Aorta (tissue), 5 donors: ENCODE measurements at regions not wholly inside any gene's neighbourhood (a gene's known extent, or its start where the extent isn't known, plus 50 kb on each side); places are given as distances from the start of the nearest gene placed in this dataset.
A peak's percentile ranks its signal among the peaks of the same experiment; 100 is the strongest.

ENCODE experiments used
- ATAC-seq: fragments of 200-7000 bp; cut with Tn5 transposase; one replicate; pipeline ENCODE4 v1.9.1; 2022; ENCODE audit warnings: moderate library complexity; ENCODE audit not compliant: low FRiP score
- DNase-seq, 2 donors: peaks; one replicate each; pipeline ENCODE4 v3.0.0-alpha.2; 2020
- H3K27ac ChIP-seq, 2 donors: one replicate each; pipeline ENCODE4 v1.5.1; 2013; ENCODE audit warnings: low read length in 2 of 2, mild to moderate bottlenecking in 2 of 2, moderate library complexity in 2 of 2, control low read depth in 1 of 2, inconsistent platforms in 1 of 2, low read depth in 1 of 2
- H3K27me3 ChIP-seq, 2 donors: one replicate each; pipeline ENCODE4 v1.6.1; 2013; ENCODE audit warnings: control low read depth in 1 of 2, low read length in 1 of 2, mild to moderate bottlenecking in 1 of 2, moderate library complexity in 1 of 2; ENCODE audit not compliant: insufficient read depth in 2 of 2, control insufficient read depth in 1 of 2
- H3K36me3 ChIP-seq, 2 donors: one replicate each; pipeline ENCODE4 v1.6.1; 2013; ENCODE audit warnings: control low read depth in 1 of 2, low read length in 1 of 2, mild to moderate bottlenecking in 1 of 2; ENCODE audit not compliant: insufficient read depth in 2 of 2, control insufficient read depth in 1 of 2
- H3K4me1 ChIP-seq, 2 donors: one replicate each; pipeline ENCODE4 v1.6.1; 2013; ENCODE audit warnings: low read length in 2 of 2, control low read depth in 1 of 2, mild to moderate bottlenecking in 1 of 2, moderate library complexity in 1 of 2; ENCODE audit not compliant: insufficient read depth in 2 of 2, control insufficient read depth in 1 of 2
- H3K4me3 ChIP-seq, 2 donors: one replicate each; pipeline ENCODE4 v1.5.1; 2013; ENCODE audit warnings: low read length in 2 of 2, control low read depth in 1 of 2, mild to moderate bottlenecking in 1 of 2
- H3K9me3 ChIP-seq: one replicate; pipeline ENCODE4 v1.6.1; 2013; ENCODE audit warnings: mild to moderate bottlenecking, low read length; ENCODE audit not compliant: control insufficient read depth
- WGBS, 2 donors: extraction: QIAGEN DNeasy Blood & Tissue Kit; methylation state at CpG; one replicate each; pipeline ENCODE4 v1.1.7; 2013; 5-methylcytosine and 5-hydroxymethylcytosine counted together
- intact Hi-C, 2 donors: fragments of 100-400 bp; cut with DNase I; formaldehyde crosslinking; loops; one replicate each; pipeline versions ENCODE4 v1.14.2 to v1.15.0; 2022
- donor health status: healthy with polysubstance abuse.
- donor health status: Bipolar disorder and iron deficiency.
- donor health status: DM: no; HTN: no; CAD: no.
- donor health status: DM: no; HTN: no; CAD: no.
- donor health status: DM: yes; HTN: yes; CAD: no.

GRCh38 chr5:133905424-133905823 is 63.0 kb downstream of the C5orf15 start:
- no peak overlapping the region for H3K4me3 ChIP-seq
- H3K9me3 ChIP-seq: no peaks in the 10 kb centered on the region
- intact Hi-C loops: no loop called here
- ATAC-seq (no peak), DNase-seq (no peak)
- no peaks in the 10 kb centered on the region for H3K36me3 ChIP-seq
- no peak overlapping the region for H3K27ac ChIP-seq
- H3K4me1 ChIP-seq: no peaks in the 10 kb centered on the region
- 93% methylated on average over 8 of the region's 8 CpGs for WGBS, 2 donors
- no peaks in the 10 kb centered on the region for H3K27me3 ChIP-seq

DNA sequence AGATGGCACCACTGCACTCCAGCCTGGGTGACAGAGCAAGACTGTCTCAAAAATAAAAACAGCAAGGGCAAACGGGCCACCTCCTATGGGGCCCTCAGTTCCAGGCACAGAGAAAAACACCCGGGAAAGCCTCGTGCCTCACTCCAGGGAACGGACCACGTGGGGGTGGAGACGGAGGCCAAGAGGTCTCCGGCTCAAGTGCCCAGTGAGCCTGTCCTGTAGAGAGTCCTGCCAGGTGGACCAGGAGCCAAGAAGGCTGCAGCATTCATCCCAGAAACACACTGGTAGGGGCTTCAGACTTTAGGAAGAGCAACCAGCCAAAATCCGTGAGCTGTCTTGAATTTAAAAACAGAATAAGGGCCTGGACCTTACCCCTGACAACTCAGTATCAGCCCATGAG is 63.8 kb downstream of the C5orf15 start:
- intact Hi-C loops: no loop called here

GRCh38 chr5:133902511-133903118 is 65.8 kb downstream of the C5orf15 start:
- no peak for DNase-seq
- Histone ChIP-seq H3K27me3 (no peaks in the 10 kb centered on the region), H3K4me3 (no peak overlapping the region), H3K9me3 (no peaks in the 10 kb centered on the region), H3K36me3 (no peaks in the 10 kb centered on the region), H3K27ac (no peak overlapping the region), H3K4me1 (no peaks in the 10 kb centered on the region)
- WGBS, 2 donors: 87 to 90% methylated on average over 11 of the region's 11 CpGs
- no peak for ATAC-seq
- intact Hi-C loops: no loop called here

More for the DNA sequence above, 63.8 kb downstream of the C5orf15 start:
- no peaks in the 10 kb centered on the region for H3K27me3 ChIP-seq
- H3K27ac ChIP-seq: no peak overlapping the region
- no peak for DNase-seq
- ATAC-seq: no peak
- H3K4me3 ChIP-seq: no peak overlapping the region
- no peaks in the 10 kb centered on the region for H3K4me1 ChIP-seq
- no peaks in the 10 kb centered on the region for H3K9me3 ChIP-seq
- no peaks in the 10 kb centered on the region for H3K36me3 ChIP-seq
- 82 to 86% methylated on average over 8 of the region's 8 CpGs for WGBS, 2 donors

GRCh38 chr5:133900534-133901270 is 67.7 kb downstream of the C5orf15 start:
- intact Hi-C loops: no loop called here
- WGBS, 2 donors: 89 to 90% methylated on average over 15 of the region's 15 CpGs
- Histone ChIP-seq H3K36me3 (no peaks in the 10 kb centered on the region), H3K27me3 (no peaks in the 10 kb centered on the region), H3K4me1 (no peaks in the 10 kb centered on the region), H3K27ac (no peak overlapping the region), H3K4me3 (no peak overlapping the region), H3K9me3 (no peaks in the 10 kb centered on the region)
- ATAC-seq (no peak), DNase-seq (no peak)

- Histone ChIP-seq H3K4me1 (no peaks in the 10 kb centered on the region), H3K27me3 (no peaks in the 10 kb centered on the region), H3K27ac (no peak overlapping the region), H3K9me3 (no peaks in the 10 kb centered on the region), H3K4me3 (no peak overlapping the region), H3K36me3 (no peaks in the 10 kb centered on the region)
- intact Hi-C loops: no loop called here
- 92 to 96% methylated on average over 4 of the region's 4 CpGs for WGBS, 2 donors
- no peak for DNase-seq
- ATAC-seq: no peak
Measured at GRCh38 chr5:133899506-133899905, 68.9 kb downstream of the C5orf15 start.

- H3K9me3 ChIP-seq: no peaks in the 10 kb centered on the region
- H3K4me3 ChIP-seq: no peak overlapping the region
- no peak overlapping the region for H3K27ac ChIP-seq
- WGBS, 2 donors: 73 to 81% methylated on average over 3 of the region's 3 CpGs
- ATAC-seq (no peak), DNase-seq (no peak)
- intact Hi-C loops: no loop called here
- no peaks in the 10 kb centered on the region for H3K36me3 ChIP-seq
- no peaks in the 10 kb centered on the region for H3K4me1 ChIP-seq
- no peaks in the 10 kb centered on the region for H3K27me3 ChIP-seq
Measured at GRCh38 chr5:133898440-133898839, 70.0 kb downstream of the C5orf15 start.

- no peak for ATAC-seq
- Histone ChIP-seq H3K27ac (no peak overlapping the region), H3K36me3 (no peaks in the 10 kb centered on the region), H3K9me3 (no peaks in the 10 kb centered on the region), H3K4me1 (no peaks in the 10 kb centered on the region), H3K27me3 (no peaks in the 10 kb centered on the region), H3K4me3 (no peak overlapping the region)
- peak in 1 of 2 donors; percentile 13 for DNase-seq
- 80 to 81% methylated on average over 4 of the region's 4 CpGs for WGBS, 2 donors
- intact Hi-C loops: no loop called here
Measured at GRCh38 chr5:133897431-133897830, 71.0 kb downstream of the C5orf15 start.

DNA sequence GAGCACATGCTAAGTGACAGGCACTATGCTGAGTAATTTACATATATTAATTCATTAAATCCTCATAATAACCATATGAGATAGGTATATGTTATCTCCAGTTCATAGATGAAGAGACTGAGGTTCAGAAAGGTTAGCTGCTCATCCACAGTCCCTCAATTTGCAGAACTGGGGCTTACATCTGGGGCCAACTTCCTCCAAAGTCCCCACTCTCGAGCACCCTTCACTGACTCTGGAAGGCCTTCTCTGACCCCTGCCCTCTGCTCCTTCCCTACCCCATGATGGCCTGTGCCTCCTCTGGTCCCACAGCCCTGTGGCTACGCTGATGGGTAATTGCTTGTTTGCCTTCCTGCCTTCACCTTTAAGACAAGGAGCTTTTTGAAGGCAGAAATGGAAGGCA is 71.6 kb downstream of the C5orf15 start:
- Histone ChIP-seq H3K36me3 (no peaks in the 10 kb centered on the region), H3K27me3 (no peaks in the 10 kb centered on the region), H3K27ac (no peak overlapping the region), H3K4me3 (no peak overlapping the region), H3K9me3 (no peaks in the 10 kb centered on the region), H3K4me1 (no peaks in the 10 kb centered on the region)
- intact Hi-C loops: no loop called here
- ATAC-seq: no peak
- 92 to 98% methylated on average over 2 of the region's 2 CpGs for WGBS, 2 donors
- peak in 1 of 2 donors; percentile 19 for DNase-seq
